HG03342 (cell line): ENCODE measurements at regions not wholly inside any gene's neighbourhood (a gene's known extent, or its start where the extent isn't known, plus 50 kb on each side); places are given as distances from the start of the nearest gene placed in this dataset.

Experiments used
- ATAC-seq: cut with Tn5 transposase; IDR thresholded peaks from one replicate; pipeline ENCODE4 v1.9.1; 2021; ENCODE audit warnings: mild to moderate bottlenecking, moderate library complexity; ENCODE audit not compliant: unreplicated experiment

GRCh38 chr9:115643948-115644727 is 509.5 kb upstream of the PAPPA start:
- no peak for ATAC-seq

GRCh38 chr9:115649991-115650472 is 503.6 kb upstream of the PAPPA start:
- ATAC-seq = no peak

GRCh38 chr9:115650768-115651167 is 502.8 kb upstream of the PAPPA start:
- no peak for ATAC-seq

- ATAC-seq = no peak
Observed at GRCh38 chr9:115651461-115651860, 502.1 kb upstream of the PAPPA start.

GRCh38 chr9:115653171-115653606 is 500.4 kb upstream of the PAPPA start:
- ATAC-seq = no peak

GRCh38 chr9:115657695-115658094 is 495.9 kb upstream of the PAPPA start:
- ATAC-seq = no peak

GRCh38 chr9:115665519-115665918 is 488.1 kb upstream of the PAPPA start:
- no peak for ATAC-seq

GRCh38 chr9:115668521-115668920 is 485.1 kb upstream of the PAPPA start:
- ATAC-seq = no peak

- no peak for ATAC-seq
Observed at GRCh38 chr9:115671236-115671962, 482.2 kb upstream of the PAPPA start.

- no peak for ATAC-seq
Observed at GRCh38 chr9:115671963-115672305, 481.7 kb upstream of the PAPPA start.

GRCh38 chr9:115672477-115673316 is 480.9 kb upstream of the PAPPA start:
- ATAC-seq = no peak

GRCh38 chr9:115673599-115673998 is 480.0 kb upstream of the PAPPA start:
- ATAC-seq = no peak

GRCh38 chr9:115674091-115674490 is 479.5 kb upstream of the PAPPA start:
- no peak for ATAC-seq

- ATAC-seq = no peak
Observed at GRCh38 chr9:115675834-115676233, 477.8 kb upstream of the PAPPA start.

- ATAC-seq = no peak
Observed at GRCh38 chr9:115680231-115680630, 473.4 kb upstream of the PAPPA start.

GRCh38 chr9:115681585-115681984 is 472.0 kb upstream of the PAPPA start:
- ATAC-seq = no peak

- ATAC-seq = no peak
Observed at GRCh38 chr9:115686069-115686468, 467.5 kb upstream of the PAPPA start.

- no peak for ATAC-seq
Observed at GRCh38 chr9:115687356-115687755, 466.2 kb upstream of the PAPPA start.

- no peak for ATAC-seq
Observed at GRCh38 chr9:115689331-115689730, 464.3 kb upstream of the PAPPA start.

GRCh38 chr9:115690786-115691496 is 462.6 kb upstream of the PAPPA start:
- ATAC-seq = no peak

- no peak for ATAC-seq
Observed at GRCh38 chr9:115691693-115692092, 461.9 kb upstream of the PAPPA start.
